ENCODE measurements at regions not wholly inside any gene's neighbourhood (a gene's known extent, or its start where the extent isn't known, plus 50 kb on each side); places are given as distances from the start of the nearest gene placed in this dataset.

- TF ChIP-seq NFIC (IDR thresholded peaks at IDR 0.05) (no peak), ZBTB7A (IDR thresholded peaks at IDR 0.05; ENCODE audit: low read depth) (no peak), TAF1 (IDR thresholded peaks at IDR 0.05; ENCODE audit: low read depth) (no peak), FOXM1 (IDR thresholded peaks at IDR 0.05; ENCODE audit: borderline replicate concordance, low read depth) (no peak), YY1 (IDR thresholded peaks at IDR 0.05; ENCODE audit: low read depth) (no peak), USF1 (IDR thresholded peaks at IDR 0.05) (no peak), EGR1 (IDR thresholded peaks at IDR 0.05) (no peak), CEBPB (IDR thresholded peaks at IDR 0.05) (no peak), EP300 (IDR thresholded peaks at IDR 0.05; ENCODE audit: borderline replicate concordance) (no peak), CREB1 (IDR thresholded peaks at IDR 0.05; ENCODE audit: low read depth) (no peak)
Observed at GRCh38 chr5:74327339-74327685, 313.2 kb downstream of the ENC1 start.

- TF ChIP-seq MAX (IDR thresholded peaks at IDR 0.05): no peak
- TF ChIP-seq RAD21 (IDR thresholded peaks at IDR 0.05; ENCODE audit: low read depth): no peak
- no peak for TF ChIP-seq TAF1 (IDR thresholded peaks at IDR 0.05; ENCODE audit: low read depth)
- TF ChIP-seq REST (IDR thresholded peaks at IDR 0.05; ENCODE audit: low read depth): no peak
- TF ChIP-seq USF1 (IDR thresholded peaks at IDR 0.05): no peak
- TF ChIP-seq CREB1 (IDR thresholded peaks at IDR 0.05; ENCODE audit: low read depth): no peak
- TF ChIP-seq EGR1 (IDR thresholded peaks at IDR 0.05): no peak
- TF ChIP-seq CEBPB (IDR thresholded peaks at IDR 0.05): no peak
- no peak for TF ChIP-seq EP300 (IDR thresholded peaks at IDR 0.05; ENCODE audit: borderline replicate concordance)
- peak; percentile 88 for TF ChIP-seq NFIC (IDR thresholded peaks at IDR 0.05)
- no peak for TF ChIP-seq YY1 (IDR thresholded peaks at IDR 0.05; ENCODE audit: low read depth)
- no peak for TF ChIP-seq FOXM1 (IDR thresholded peaks at IDR 0.05; ENCODE audit: borderline replicate concordance, low read depth)
- peak; percentile 47; the same call in 1 of the 2 replicates for TF ChIP-seq TEAD4 (IDR thresholded peaks at IDR 0.05)
- no peak for TF ChIP-seq TCF12 (IDR thresholded peaks at IDR 0.05; ENCODE audit: low read depth)
- TF ChIP-seq ZBTB7A (IDR thresholded peaks at IDR 0.05; ENCODE audit: low read depth): no peak
Observed at GRCh38 chr5:74326571-74327338, 313.8 kb downstream of the ENC1 start.

GRCh38 chr5:74325866-74326265 is 314.7 kb downstream of the ENC1 start:
- TF ChIP-seq TCF12 (IDR thresholded peaks at IDR 0.05; ENCODE audit: low read depth) (no peak), TEAD4 (IDR thresholded peaks at IDR 0.05) (no peak), ZBTB7A (IDR thresholded peaks at IDR 0.05; ENCODE audit: low read depth) (no peak), CREB1 (IDR thresholded peaks at IDR 0.05; ENCODE audit: low read depth) (no peak), CEBPB (IDR thresholded peaks at IDR 0.05) (no peak), REST (IDR thresholded peaks at IDR 0.05; ENCODE audit: low read depth) (no peak), EGR1 (IDR thresholded peaks at IDR 0.05) (no peak), YY1 (IDR thresholded peaks at IDR 0.05; ENCODE audit: low read depth) (no peak), FOXM1 (IDR thresholded peaks at IDR 0.05; ENCODE audit: borderline replicate concordance, low read depth) (no peak), RAD21 (IDR thresholded peaks at IDR 0.05; ENCODE audit: low read depth) (no peak)

- TF ChIP-seq CEBPB (IDR thresholded peaks at IDR 0.05) (no peak), RAD21 (IDR thresholded peaks at IDR 0.05; ENCODE audit: low read depth) (no peak)
Observed at GRCh38 chr5:74324556-74324955, 316.0 kb downstream of the ENC1 start.

GRCh38 chr5:74322944-74323343 is 317.6 kb downstream of the ENC1 start:
- no peak for TF ChIP-seq REST (IDR thresholded peaks at IDR 0.05; ENCODE audit: low read depth)
- TF ChIP-seq FOXM1 (IDR thresholded peaks at IDR 0.05; ENCODE audit: borderline replicate concordance, low read depth): no peak
- TF ChIP-seq YY1 (IDR thresholded peaks at IDR 0.05; ENCODE audit: low read depth): no peak
